Cortex of kidney (tissue), 1 donor: ENCODE measurements at regions not wholly inside any gene's neighbourhood (a gene's known extent, or its start where the extent isn't known, plus 50 kb on each side); places are given as distances from the start of the nearest gene placed in this dataset.
"Not testable (repeated sequence)": the region's sequence is repeated elsewhere in the genome, so short reads cannot be mapped to it uniquely, and the experiment has no call there.

Source experiments
- DNase-seq: peaks from one replicate; lab custom pipeline; 2025; lab: John Stamatoyannopoulos, UW

DNA sequence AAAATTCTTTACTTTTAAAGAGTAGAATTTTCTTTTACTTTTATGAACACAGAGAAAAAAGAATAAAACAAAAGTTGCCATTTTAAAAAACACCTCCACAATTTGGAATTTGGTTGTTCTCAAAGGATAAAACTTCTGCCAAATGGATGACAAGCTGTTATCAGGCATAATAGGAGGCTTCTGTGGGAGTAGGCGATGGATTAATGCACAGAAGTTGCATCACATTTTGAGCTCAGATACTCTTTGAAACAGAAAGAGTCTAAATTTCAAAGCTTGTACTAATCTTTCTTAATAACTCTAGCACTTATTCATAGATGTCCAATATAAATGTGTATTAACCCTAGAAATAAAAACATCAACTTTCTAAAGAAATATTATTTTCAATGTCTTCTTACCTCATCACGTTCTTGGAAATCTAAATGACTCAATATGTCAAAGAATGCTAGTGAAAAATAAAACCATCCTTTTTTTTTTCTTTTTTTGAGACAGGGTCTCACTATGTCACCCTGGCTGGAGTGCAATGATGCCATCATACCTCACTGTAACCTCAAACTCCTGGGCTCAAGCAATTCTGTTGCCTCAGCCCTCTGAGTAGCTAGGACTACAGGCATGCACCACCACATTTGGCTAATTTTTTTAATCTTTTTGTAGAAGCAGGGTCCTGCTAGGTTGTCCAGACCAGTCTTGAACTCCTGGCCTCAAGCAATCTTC is 112.8 kb upstream of the USP25 start:
- no peak for DNase-seq

DNA sequence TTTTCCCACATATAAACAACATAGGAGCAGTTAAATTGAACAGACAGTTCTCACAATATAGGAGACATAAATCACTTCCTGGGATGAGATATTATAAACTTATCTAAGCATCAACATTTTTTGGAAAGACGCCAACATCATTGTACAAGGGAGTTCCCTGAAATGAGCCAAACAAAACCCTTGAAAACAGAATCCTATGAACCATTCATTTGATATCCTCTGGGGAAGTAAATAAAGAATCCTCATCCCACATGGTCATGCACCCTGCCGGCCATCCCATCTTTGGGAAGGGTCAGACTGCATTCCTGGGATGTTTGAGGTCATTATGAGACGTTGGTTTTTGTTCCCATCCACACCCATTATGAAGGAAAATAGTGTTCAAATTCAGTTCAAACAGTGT is 111.8 kb upstream of the USP25 start:
- no peak for DNase-seq

DNA sequence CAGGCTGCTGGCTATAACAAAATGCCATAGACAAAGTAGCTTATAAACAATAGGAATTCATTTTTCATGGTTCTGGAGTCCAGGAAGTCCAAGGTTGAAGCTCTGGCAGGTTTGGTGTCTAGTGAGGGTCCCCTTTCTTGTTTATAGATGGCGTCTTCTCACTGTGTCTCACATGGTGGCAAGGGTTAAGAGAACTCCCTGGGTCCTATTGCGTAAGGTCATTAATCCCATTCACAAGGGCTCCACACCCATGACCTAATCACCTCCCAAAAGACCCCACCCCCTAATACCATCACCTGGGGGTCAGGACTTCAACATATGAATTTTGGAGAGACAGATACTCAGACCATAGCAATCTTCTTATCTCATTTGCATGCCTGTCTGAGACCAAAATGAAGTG is 108.9 kb upstream of the USP25 start:
- DNase-seq = no peak

DNA sequence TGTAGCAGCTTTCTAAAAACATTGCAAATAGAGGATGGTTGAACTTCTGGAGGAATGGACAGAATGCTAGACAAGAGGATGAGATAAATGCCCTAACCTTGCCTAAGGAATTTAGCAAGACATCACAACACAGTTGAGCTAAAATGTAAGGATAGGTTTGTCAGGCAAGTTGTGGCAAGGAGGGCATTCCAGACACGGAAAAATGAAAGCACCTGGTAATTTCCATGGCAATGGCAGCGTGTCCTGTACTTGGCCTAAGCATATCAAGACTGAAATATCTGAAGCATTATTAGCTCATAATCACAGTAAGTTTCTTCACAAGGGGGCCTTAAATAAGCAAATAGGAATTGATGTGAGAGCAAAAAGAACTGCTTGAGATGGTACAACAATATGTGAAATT is 105.1 kb upstream of the USP25 start:
- no peak for DNase-seq

DNA sequence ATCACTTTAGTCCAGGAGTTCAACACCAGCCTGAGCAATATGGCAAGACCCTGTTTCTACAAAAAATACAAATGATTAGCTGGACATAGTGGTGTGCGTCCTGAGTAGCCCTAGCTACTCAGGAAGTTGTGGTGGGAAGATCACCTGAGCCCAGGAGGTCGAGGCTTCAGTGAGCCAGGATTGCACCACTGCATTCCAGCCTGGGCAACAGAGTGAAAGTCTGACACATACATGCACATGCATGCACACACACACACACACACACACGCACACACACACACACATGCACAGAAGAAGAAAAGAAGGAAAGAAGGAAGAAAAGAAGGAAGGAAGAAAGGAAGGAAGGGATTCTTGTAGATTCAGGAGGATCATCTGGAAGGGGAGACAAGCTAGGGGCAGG is 104.4 kb upstream of the USP25 start:
- no peak for DNase-seq

DNA sequence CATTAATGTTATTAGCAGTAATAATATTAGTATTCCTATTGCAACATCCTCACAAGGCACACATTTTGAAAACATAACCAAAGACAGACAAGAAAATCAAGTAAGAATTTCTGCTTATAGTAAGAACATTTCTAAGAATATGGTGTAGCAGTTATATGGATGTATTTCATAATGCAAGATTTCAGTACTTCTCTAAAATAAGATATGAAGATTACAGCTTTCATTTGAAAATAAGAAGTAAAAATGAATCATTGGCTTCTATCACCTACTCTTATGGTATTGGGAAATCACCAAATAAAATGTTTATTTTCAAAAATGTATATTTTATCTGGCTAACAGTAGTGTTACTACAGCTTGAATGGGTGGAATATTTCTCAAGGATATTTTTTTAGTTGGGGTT is 103.8 kb upstream of the USP25 start:
- DNase-seq = no peak

DNA sequence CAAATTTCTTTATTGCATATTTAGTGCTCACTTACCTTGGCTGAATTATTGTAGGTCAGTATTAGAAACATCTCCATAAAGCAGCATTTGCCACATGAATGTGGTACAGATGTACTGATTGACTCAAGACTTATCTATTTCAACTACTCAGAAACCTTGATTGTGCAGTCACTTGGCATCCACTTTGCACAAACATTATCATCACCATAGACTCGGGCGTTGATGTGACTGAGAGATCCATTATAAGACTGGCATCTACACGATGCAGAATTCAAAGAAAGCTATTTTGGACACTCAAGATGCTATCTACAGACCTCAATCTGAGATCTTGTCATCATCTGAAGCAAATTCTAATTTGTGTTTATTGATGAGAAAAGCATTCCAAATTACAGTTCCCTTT is 102.8 kb upstream of the USP25 start:
- no peak for DNase-seq

DNA sequence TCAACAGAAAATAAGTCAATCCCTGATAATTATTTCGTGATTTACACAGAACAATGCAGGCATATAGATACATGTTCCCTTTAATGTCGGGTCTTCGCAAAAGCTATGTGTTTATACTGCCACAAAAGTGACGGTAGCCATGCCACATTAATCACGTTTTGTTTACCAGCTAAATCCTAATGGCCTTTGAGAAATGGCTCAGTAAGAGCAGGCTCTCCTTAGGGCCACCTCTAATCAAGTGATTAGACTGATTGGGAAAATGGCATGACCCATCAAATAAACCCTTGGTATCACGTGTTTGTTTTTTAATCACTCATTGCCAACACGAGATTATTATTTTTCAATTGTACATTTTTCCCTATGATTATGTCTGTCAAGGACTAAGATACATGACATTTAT is 102.0 kb upstream of the USP25 start:
- DNase-seq = no peak

DNA sequence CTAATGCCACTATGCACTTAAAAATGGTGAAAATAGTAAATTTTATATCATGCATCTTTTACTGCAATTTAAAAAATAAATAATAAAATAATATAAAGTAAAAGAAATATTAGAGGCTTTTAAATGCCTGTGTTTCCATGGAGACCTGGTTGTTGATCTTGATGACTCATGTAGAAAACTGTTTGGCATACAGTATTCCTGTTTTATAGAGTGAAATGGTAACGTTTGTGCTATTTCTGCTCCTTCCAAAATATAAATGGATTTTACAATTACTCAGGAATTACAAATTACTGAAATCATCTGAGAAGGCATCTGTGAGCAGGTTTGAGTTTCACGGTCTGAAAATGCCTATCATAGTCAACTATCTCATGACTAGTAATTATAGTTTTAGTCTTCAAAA is 98.4 kb upstream of the USP25 start:
- DNase-seq = no peak

DNA sequence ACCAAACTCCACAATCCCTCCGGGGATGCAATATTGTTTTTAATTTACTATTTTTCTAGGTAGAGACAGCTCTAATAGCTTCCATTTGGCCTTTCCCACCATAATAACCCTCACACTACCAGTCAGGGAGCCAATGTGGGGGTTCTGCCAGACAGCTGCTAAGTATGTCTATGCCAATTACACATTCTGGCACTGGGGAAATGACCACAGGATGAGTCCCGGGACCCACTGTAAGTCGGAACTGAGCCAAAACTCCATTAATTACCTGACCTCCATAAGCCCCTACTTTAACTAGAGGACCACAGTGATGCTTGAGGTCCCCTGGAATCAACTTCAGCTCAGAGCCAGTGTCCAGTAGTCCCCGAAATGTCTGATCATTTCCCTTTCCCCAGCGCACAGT is 95.2 kb upstream of the USP25 start:
- not testable (repeated sequence) for DNase-seq

DNA sequence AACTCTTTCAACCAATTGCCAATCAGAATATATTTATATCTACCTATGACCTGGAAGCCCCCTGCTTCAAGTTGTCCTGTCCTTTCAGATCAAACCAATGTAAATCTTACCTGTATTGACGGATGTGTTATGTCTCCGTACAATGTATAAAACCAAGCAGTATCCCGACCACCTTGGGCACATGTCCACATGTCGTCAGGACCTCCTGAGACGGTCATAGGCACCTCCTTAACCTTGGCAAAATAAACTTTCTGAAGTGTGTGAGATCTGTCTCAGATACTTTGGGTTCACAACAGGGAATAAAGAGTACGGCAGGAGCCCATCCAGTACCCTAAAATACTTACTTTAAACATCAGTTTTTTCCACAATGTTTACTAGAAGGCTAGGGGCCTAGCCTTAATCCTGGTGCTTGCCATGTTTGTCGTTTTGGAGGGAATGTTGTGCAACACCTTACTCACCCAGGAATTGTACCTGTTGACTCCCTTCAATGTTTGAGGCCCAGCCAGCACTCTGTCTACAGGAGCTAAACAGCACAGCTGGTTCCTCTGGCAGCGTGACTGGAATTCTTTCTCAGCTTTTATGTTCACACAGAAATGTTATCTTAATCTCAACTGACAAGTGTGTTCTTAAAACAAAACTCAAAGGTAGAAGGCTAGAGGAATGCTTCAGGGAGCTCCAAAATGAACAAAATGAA is 90.8 kb upstream of the USP25 start:
- no peak for DNase-seq

DNA sequence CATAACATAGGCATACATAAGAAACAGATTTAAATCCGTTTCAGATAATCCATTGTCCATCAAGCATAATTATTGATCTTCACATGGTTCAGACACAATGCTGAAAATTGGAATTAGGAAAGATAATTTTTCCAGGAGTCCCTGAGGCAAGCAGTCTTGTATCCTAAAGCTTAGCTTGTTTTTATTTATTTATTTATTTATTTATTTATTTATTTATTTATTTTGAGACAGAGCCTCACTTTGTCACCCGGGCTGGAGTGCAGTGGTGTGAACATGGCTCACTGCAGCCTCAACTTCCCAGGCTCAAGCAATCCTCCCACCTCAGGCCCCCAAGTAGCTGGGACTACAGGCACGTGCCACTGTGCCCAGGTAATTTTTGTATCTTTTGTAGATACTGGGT is 89.7 kb upstream of the USP25 start:
- not testable (repeated sequence) for DNase-seq

DNA sequence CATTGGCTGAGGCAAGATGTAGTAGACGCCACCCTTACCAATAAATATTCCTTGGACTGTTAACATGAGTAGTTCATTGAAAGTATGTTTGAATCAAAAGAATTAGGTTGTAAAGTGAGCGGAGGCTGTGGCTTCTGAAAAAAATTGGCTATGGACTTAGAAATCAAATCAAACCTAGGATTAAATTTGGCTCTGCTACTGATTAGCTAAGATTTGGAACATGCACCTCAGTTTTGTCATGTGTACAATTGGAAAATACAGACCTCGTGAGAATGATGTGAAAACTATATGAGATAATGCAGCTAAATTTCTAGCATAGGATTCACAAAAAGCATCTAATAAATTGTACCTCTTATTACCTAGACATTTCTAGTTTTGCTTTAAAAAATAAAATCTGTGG is 85.3 kb upstream of the USP25 start:
- DNase-seq = no peak

DNA sequence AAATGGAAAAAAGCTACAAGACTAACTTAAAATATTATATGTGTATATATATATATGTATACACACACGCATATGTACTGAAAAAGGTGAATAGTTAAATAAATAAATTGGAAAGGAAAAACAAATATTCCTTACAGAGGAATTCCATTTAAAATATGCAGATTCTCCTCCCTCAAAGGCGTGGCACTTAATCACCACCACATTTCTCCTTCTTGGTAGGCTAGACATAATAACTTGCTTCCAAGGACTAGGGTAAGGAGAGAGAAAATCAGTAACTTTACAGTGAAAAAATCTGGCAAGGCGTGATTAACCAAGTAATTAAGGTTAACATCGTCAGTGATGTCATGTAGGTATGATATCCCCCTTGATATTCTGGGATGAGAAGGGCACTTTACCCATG is 84.0 kb upstream of the USP25 start:
- DNase-seq = no peak

DNA sequence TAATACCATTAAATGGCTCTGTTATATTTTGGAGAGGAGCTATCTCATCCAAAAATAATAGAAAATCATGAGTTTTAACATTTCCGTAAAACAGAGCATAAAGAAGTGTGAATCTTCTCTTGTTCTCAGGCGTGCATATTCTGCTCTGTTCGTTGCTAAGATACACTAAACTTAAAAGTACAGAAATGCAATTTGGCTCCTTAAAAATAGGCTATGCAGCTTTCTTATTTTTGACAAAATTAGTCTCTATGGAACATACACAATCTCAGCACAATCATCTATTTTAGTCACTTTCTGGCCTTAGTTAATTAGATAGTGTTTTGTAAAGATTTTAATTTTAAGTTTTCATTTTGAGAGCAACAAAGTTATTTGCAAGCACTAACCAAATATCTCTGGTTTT is 79.0 kb upstream of the USP25 start:
- no peak for DNase-seq

DNA sequence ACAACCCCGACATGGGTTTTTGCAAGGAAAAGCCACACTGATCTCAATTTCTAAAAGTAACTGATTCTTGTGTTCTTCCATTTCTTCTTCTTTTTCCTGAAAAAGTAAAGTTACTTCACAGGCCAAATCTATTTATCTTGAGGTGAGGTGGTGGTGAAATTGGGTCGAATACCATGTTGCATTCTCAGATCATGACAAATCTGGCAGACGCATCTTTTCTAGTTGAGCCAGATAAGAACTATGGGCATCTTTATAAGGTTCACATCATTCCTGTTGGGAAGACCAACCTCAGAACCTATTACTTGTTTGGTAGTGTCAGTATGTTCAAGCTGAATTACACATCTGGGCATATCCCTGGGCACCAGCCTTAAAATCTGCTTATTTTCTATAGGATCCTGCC is 78.6 kb upstream of the USP25 start:
- no peak for DNase-seq

DNA sequence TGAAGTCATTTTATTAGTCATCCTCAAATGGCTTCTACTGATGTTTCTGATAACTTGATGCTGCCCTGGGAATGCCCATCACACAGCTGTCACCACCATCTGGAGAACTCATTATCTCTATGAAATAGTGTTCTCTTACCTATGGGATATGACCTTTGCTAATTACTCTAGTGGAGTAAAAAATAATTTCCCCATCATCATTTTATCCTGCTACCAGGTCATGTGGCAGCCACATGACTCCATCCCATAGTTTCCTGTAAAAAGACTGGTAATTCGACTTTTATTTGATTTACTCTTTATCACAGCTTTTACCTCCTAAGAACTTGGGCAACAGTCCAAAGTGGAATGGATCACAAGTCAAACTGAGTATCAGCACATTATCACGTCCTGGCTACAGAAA is 76.1 kb upstream of the USP25 start:
- DNase-seq = no peak

DNA sequence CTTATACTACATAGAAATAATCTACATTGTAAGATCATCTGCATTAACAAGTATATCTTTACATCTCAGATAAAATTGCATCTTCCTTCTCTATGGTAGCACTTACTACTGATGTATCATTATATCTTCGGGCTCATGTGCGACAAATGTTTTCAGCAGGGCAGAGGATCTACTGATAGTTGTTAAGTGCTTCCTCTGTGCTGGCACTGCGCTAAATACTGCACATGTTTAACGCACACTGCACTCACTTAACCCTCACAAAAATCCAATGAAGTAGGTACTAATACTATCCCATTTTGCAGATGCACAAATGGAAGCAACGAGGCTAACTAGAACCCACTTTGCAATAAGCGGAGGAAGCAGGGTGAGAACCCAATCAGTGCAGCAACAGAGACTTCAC is 75.6 kb upstream of the USP25 start:
- no peak for DNase-seq

DNA sequence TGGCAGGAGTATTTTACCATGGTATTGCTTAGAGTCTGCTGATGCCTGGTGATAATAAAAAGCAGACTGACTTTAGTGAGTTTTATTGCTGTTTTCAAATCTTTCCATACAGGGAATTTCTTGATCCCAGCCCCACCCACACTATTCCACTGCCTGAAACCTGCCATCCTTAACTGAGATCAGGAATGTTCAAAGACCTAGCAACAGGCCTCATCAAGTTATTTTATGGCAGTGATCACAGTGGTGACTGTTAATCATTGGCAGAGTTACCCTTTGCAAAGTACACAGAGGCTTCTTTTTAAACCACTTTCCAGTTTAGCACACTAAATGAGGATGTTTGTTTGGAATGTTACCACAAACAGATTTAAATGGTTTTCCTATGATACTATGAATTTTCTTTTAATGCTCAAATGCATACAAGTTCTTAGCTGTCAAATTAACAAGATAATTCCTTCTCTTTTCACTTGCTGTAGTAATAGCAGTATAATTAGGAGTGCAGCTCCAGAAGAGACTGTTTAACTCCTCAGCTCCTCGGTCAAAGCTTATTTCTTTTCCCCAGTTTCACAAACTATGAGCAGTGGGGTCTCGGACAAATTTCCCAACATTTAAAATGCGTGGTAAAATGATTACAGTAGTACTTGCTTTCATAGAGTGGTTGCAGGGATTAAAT is 69.9 kb upstream of the USP25 start:
- DNase-seq = no peak

DNA sequence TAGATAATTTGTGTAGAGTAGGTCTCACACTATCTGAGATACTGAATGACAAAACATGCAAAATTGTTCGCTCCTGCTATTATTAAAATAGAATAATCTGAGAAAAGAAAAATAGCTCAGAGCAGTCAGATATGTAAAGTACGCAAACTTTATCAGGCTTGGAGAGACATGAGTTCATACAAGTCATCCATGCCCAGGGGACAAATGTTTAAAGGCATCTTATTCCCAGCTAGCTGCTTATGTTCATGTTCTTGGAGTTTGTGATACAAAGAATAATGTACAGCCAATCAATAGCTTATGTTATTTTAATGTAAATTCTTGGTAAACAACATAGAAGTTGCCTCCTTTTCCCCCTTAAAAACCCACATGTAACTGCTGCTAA is 69.4 kb upstream of the USP25 start:
- DNase-seq = no peak

DNA sequence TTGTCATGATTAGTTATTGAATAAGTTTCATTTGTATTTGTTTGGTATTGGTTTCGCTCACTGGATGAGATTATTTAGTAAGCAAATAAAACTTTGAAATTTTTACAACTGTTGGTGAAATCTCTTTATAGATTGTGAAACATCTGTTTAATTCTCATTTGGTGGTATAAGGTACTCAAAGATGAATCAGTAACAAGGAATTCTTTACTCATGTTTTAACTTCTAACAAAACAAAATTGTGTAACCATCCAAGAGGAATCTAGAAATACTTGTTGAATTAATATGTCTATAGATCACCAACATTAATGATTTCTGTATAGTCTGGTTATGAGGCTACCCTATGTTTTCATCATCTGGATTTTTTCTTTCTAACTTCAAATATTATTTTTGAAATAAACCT is 62.8 kb upstream of the USP25 start:
- no peak for DNase-seq

DNA sequence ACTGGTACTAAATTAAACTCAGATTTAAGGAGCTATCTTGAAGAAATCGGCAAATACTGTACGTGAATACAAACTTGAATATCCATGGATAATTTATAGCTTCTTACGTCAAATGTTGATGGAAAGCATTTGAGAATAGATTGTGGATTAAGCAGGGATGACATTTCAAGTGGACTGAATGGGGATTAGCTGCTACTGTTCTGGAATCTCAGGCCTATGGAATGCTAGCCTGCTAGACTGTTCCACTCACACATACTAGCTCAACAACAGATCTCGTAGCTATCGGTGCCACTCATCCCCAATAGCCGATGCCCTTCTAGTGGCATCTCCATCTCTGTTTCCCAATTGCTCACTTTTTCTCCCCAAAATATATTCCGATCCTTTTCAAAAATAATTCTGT is 62.0 kb upstream of the USP25 start:
- DNase-seq = no peak

DNA sequence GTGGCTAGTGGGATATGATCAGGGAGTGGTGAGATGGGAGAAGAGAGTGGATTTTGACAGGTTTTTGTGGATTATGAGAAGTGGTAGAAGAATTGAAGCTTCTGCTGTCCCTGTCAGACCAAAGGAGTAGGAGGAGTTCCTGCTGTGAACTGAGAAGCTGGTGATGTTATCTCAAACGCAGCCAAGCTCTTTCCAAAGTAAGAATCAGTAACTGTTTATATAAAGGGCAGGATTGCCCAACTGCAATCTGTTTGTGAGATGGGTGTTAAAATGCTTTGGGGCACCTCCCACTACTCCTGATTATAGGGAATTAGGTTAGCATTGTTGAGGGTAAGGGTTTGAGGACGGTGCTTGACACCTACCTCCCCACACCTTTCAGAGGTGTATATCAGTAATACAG is 60.5 kb upstream of the USP25 start:
- DNase-seq = no peak

DNA sequence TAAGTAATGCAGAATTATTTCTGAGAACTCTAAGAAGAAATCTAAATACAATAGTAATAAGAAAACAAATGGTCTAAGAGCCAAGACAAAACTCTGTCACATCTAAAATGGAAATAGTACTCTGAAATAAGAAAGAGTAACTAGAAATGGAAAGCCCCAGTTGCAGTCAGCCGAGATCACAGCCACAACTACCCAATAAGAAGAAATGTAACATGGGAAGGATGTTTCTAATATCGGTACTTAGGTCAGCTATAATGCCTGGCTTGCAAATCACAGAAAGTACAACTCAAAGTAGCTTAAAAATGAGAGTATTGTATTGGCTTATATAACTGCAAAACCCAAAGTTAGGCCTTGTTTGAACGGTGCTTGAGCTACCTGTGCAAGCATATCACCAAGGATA is 58.6 kb upstream of the USP25 start:
- DNase-seq = no peak
